NB4 (cell line): ENCODE measurements at regions not wholly inside any gene's neighbourhood (a gene's known extent, or its start where the extent isn't known, plus 50 kb on each side); places are given as distances from the start of the nearest gene placed in this dataset.

Source experiments
- POLR2A ChIP-seq: IDR thresholded peaks from 2 replicates; pipeline ENCODE4 v1.6.1; 2011; ENCODE audit warnings: mild to moderate bottlenecking; ENCODE audit not compliant: insufficient read length; ENCODE audit errors: extremely low read depth
- TF ChIP-seq, protein P1 (sequence below): IDR thresholded peaks from one replicate; pipeline ENCODE4 v1.5.1; 2012; ENCODE audit warnings: low read depth, low read length

DNA sequence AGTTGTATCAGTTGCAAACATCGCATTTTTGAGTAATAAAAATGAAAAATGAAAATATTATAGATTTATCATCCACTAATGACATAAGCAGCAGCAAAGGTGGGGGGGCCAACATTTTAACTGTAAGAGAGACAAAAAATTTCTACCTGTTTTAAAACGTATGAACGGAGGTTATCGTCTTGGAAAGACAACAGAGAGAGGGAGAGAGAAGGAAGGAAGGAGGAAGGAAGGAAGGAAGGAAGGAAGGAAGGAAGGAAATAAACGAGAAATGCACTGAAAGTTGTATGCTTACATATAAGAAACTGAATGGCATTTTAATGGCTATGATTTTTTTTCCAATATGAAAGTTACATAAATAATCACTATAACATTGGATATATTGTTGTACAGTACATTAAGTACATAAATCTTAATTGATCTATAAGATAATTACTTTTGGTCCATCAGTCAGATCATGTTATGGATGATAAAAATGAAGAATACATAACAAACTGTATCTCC lies 862.8 kb upstream of the SLITRK1 start:
- TF ChIP-seq, protein P1, sequence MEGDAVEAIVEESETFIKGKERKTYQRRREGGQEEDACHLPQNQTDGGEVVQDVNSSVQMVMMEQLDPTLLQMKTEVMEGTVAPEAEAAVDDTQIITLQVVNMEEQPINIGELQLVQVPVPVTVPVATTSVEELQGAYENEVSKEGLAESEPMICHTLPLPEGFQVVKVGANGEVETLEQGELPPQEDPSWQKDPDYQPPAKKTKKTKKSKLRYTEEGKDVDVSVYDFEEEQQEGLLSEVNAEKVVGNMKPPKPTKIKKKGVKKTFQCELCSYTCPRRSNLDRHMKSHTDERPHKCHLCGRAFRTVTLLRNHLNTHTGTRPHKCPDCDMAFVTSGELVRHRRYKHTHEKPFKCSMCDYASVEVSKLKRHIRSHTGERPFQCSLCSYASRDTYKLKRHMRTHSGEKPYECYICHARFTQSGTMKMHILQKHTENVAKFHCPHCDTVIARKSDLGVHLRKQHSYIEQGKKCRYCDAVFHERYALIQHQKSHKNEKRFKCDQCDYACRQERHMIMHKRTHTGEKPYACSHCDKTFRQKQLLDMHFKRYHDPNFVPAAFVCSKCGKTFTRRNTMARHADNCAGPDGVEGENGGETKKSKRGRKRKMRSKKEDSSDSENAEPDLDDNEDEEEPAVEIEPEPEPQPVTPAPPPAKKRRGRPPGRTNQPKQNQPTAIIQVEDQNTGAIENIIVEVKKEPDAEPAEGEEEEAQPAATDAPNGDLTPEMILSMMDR = no peak
- no peak for TF ChIP-seq POLR2A
